Thyroid gland (tissue), 4 donors: ENCODE measurements at regions not wholly inside any gene's neighbourhood (a gene's known extent, or its start where the extent isn't known, plus 50 kb on each side); places are given as distances from the start of the nearest gene placed in this dataset.

Experiments used
- CTCF ChIP-seq, 6 experiments: fragments of 200-600 bp in 3 of 6; fragments of 450-650 bp in 3 of 6; sonication (generic) in 3 of 6; IDR thresholded peaks; one replicate each; pipeline ENCODE4 v1.5.1; 2016 to 2019; ENCODE audit warnings: antibody characterized with exemption in 6 of 6, mild to moderate bottlenecking in 2 of 6, inconsistent platforms in 1 of 6, moderate library complexity in 1 of 6
- POLR2A ChIP-seq, 2 donors: fragments of 450-650 bp; IDR thresholded peaks; one replicate each; pipeline ENCODE4 v1.6.1; 2017; ENCODE audit warnings: antibody characterized with exemption in 2 of 2, mild to moderate bottlenecking in 2 of 2, moderate library complexity in 1 of 2

GRCh38 chr5:68456756-68457217 lies 241.2 kb downstream of the PIK3R1 start:
- no peak for TF ChIP-seq CTCF (IDR thresholded peaks at IDR 0.05)
- no peak for TF ChIP-seq POLR2A (IDR thresholded peaks at IDR 0.05)
